ENCODE measurements at regions not wholly inside any gene's neighbourhood (a gene's known extent, or its start where the extent isn't known, plus 50 kb on each side); places are given as distances from the start of the nearest gene placed in this dataset.

GRCh38 chr10:29102636-29103035 lies 186.2 kb upstream of the LYZL1 start:
- Histone ChIP-seq H2AFZ (ENCODE audit: low read length) (no peak overlapping the region), H3K4me2 (ENCODE audit: low read depth, low read length, poor library complexity, severe bottlenecking) (no peak overlapping the region), H3K9me3 (ENCODE audit: low read length) (no peaks in the 10 kb centered on the region), H3K4me3 (ENCODE audit: low read length) (no peak overlapping the region), H3K9ac (ENCODE audit: low read length) (no peak overlapping the region), H4K20me1 (ENCODE audit: insufficient read depth, low read depth, low read length) (no peaks in the 10 kb centered on the region), H3K4me1 (ENCODE audit: low read length) (no peaks in the 10 kb centered on the region), H3K27ac (ENCODE audit: low read length) (no peak overlapping the region), H3K79me2 (ENCODE audit: low read length) (no peaks in the 10 kb centered on the region), H3K9me2 (replicated peaks; ENCODE audit: insufficient read depth, low read length) (no peaks in the 10 kb centered on the region), H3K36me3 (ENCODE audit: insufficient read depth, low read length) (no peaks in the 10 kb centered on the region), H3K27me3 (ENCODE audit: low read length) (no peaks in the 10 kb centered on the region)
- DNase-seq, result no peak

DNA sequence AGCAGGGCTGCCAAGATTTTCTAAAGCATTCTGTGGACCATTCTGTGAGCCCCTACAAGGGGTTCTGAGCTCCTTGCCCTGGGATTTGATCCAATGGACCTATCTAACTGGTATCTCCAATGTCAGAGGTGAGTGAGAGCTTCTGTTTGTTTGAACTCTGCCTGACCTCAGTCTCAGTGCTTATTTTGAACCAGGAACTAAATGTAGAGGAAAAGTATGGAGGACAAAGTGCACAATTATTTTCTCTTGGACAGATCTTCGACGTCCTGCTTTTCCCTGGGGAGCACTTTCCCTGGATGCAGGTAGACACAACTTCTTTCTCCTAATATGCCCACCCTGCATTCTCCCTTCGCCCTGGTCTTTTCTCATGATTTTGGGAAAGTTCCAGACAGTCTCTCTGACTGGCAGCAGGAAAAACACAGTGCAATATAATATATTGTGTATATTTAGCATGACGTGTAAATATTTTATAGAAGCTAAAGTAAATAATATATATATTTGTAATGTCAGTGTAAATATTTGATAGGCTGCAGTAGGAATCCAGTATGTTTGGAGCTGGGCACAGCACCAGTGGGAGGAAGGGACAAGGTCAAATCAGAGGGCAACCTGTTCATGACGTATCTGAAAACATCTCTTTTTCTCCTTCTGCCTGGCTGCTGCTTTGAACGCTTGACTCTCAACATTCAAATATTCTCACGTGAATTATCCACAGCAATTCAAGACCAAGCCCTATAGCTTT lies 184.0 kb upstream of the LYZL1 start:
- Histone ChIP-seq H3K27ac (ENCODE audit: low read length) (no peak overlapping the region), H3K4me1 (ENCODE audit: low read length) (no peaks in the 10 kb centered on the region), H4K20me1 (ENCODE audit: insufficient read depth, low read depth, low read length) (no peaks in the 10 kb centered on the region), H3K4me3 (ENCODE audit: low read length) (no peak overlapping the region), H3K9me2 (replicated peaks; ENCODE audit: insufficient read depth, low read length) (no peaks in the 10 kb centered on the region), H2AFZ (ENCODE audit: low read length) (no peak overlapping the region), H3K27me3 (ENCODE audit: low read length) (no peaks in the 10 kb centered on the region), H3K9me3 (ENCODE audit: low read length) (no peaks in the 10 kb centered on the region), H3K4me2 (ENCODE audit: low read depth, low read length, poor library complexity, severe bottlenecking) (no peak overlapping the region), H3K9ac (ENCODE audit: low read length) (no peak overlapping the region), H3K36me3 (ENCODE audit: insufficient read depth, low read length) (no peaks in the 10 kb centered on the region), H3K79me2 (ENCODE audit: low read length) (no peaks in the 10 kb centered on the region)
- no peak for DNase-seq

DNA sequence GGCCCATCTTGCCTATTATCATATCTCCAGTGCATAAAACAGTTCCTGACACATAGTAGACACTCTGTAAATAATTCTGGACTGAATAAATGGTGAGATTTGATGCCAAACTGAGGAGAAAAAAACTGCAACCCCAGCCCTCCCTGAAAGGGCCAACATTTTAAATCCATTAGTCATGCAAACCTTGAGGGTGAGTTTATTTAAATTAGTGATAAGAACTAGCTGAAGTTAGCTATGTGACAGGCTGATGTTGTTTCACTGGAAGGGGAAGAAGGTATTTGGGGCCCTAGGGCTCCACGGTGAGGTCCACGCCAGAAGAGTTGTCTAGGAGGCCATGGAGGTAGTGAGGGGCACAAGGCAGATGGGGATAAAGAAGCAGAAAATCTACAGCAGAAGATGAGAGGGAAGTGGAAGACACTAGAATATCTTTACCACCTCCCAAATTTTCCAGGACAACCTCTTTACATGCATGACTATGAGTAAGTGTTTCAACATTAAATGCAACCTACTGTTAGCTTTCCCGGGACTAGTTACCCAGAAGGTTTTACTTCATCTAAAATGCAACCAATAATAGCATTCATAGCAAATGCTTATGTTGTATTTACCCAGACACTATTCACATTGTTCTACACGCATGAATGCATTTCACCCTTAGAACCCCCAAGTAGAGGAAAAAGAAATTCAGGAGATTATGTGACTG lies 183.2 kb upstream of the LYZL1 start:
- no peak overlapping the region for H3K4me3 ChIP-seq (ENCODE audit: low read length)
- H4K20me1 ChIP-seq (ENCODE audit: insufficient read depth, low read depth, low read length), result no peaks in the 10 kb centered on the region
- H3K9me3 ChIP-seq (ENCODE audit: low read length), result no peaks in the 10 kb centered on the region
- no peak for DNase-seq
- no peak overlapping the region for H3K27ac ChIP-seq (ENCODE audit: low read length)
- no peak overlapping the region for H3K4me2 ChIP-seq (ENCODE audit: low read depth, low read length, poor library complexity, severe bottlenecking)
- no peaks in the 10 kb centered on the region for H3K9me2 ChIP-seq (replicated peaks; ENCODE audit: insufficient read depth, low read length)
- H3K27me3 ChIP-seq (ENCODE audit: low read length), result no peaks in the 10 kb centered on the region
- no peak overlapping the region for H2AFZ ChIP-seq (ENCODE audit: low read length)
- no peak overlapping the region for H3K9ac ChIP-seq (ENCODE audit: low read length)
- no peaks in the 10 kb centered on the region for H3K4me1 ChIP-seq (ENCODE audit: low read length)
- H3K79me2 ChIP-seq (ENCODE audit: low read length), result no peaks in the 10 kb centered on the region
- no peaks in the 10 kb centered on the region for H3K36me3 ChIP-seq (ENCODE audit: insufficient read depth, low read length)

DNA sequence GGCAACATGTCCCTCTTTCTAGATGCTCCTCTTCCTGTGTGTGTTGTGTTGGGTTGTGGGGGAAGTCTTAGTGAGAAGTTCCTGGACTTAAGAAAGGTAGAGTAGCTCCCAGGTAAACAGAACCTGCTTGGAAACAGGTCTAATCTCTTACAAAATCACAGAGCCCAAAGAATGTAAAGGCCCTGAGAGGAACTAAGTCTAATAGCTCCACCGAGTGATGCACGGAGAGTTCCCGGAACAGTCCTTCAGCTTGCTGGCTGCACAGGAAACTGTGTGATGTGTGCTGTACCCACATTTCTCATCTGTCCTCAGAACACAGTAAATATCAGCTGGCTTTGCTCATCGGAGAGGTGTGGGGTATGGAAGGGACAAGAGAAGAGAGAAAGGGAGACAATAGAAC lies 182.6 kb upstream of the LYZL1 start:
- Histone ChIP-seq H3K9me3 (ENCODE audit: low read length) (no peaks in the 10 kb centered on the region), H4K20me1 (ENCODE audit: insufficient read depth, low read depth, low read length) (no peaks in the 10 kb centered on the region), H3K9me2 (replicated peaks; ENCODE audit: insufficient read depth, low read length) (no peaks in the 10 kb centered on the region), H2AFZ (ENCODE audit: low read length) (no peak overlapping the region), H3K4me3 (ENCODE audit: low read length) (no peak overlapping the region), H3K27ac (ENCODE audit: low read length) (no peak overlapping the region), H3K79me2 (ENCODE audit: low read length) (no peaks in the 10 kb centered on the region), H3K36me3 (ENCODE audit: insufficient read depth, low read length) (no peaks in the 10 kb centered on the region), H3K4me2 (ENCODE audit: low read depth, low read length, poor library complexity, severe bottlenecking) (no peak overlapping the region), H3K9ac (ENCODE audit: low read length) (no peak overlapping the region), H3K27me3 (ENCODE audit: low read length) (no peaks in the 10 kb centered on the region), H3K4me1 (ENCODE audit: low read length) (no peaks in the 10 kb centered on the region)
- DNase-seq, result no peak

DNA sequence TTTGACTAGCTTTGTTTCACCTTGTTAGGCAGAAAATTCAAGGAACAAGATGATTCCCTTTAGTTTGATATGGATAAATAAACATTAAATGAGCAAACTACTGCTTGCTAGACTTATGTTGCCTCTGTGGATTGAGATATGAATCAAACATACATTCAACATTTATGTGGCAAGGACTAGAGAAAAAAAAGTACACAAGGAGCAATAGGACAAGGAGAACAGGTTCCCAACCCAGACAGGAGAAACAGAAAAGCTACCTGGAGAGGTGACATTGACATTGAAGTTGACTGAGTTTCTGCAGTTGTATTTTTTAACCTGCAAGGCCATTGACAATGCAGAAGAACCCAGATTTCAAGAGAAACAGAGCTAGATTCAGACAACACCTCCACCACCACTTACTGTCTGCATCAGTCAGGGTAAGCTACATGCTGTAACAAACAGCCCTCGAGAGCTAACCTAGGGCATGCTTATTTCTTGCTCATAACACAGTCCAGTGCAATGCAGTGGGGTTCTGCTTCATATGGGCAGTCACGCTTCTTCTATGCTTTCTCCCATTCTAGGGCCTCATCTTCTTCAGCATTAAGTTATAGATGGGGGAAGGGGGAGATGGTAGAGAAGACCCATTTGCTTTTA lies 180.9 kb upstream of the LYZL1 start:
- Histone ChIP-seq H4K20me1 (ENCODE audit: insufficient read depth, low read depth, low read length) (no peaks in the 10 kb centered on the region), H3K9me3 (ENCODE audit: low read length) (no peaks in the 10 kb centered on the region), H3K4me3 (ENCODE audit: low read length) (no peak overlapping the region), H3K27ac (ENCODE audit: low read length) (no peak overlapping the region), H3K9me2 (replicated peaks; ENCODE audit: insufficient read depth, low read length) (no peaks in the 10 kb centered on the region), H3K27me3 (ENCODE audit: low read length) (no peaks in the 10 kb centered on the region), H2AFZ (ENCODE audit: low read length) (no peak overlapping the region), H3K4me2 (ENCODE audit: low read depth, low read length, poor library complexity, severe bottlenecking) (no peak overlapping the region), H3K36me3 (ENCODE audit: insufficient read depth, low read length) (no peaks in the 10 kb centered on the region), H3K9ac (ENCODE audit: low read length) (no peak overlapping the region), H3K79me2 (ENCODE audit: low read length) (no peaks in the 10 kb centered on the region), H3K4me1 (ENCODE audit: low read length) (no peaks in the 10 kb centered on the region)
- DNase-seq, result no peak

GRCh38 chr10:29109707-29110571 lies 178.9 kb upstream of the LYZL1 start:
- H3K9me3 ChIP-seq (ENCODE audit: low read length), result no peaks in the 10 kb centered on the region
- H3K4me2 ChIP-seq (ENCODE audit: low read depth, low read length, poor library complexity, severe bottlenecking), result no peak overlapping the region
- H4K20me1 ChIP-seq (ENCODE audit: insufficient read depth, low read depth, low read length), result no peaks in the 10 kb centered on the region
- H3K9me2 ChIP-seq (replicated peaks; ENCODE audit: insufficient read depth, low read length), result no peaks in the 10 kb centered on the region
- no peak overlapping the region for H3K27ac ChIP-seq (ENCODE audit: low read length)
- H3K9ac ChIP-seq (ENCODE audit: low read length), result no peak overlapping the region
- no peaks in the 10 kb centered on the region for H3K79me2 ChIP-seq (ENCODE audit: low read length)
- no peak overlapping the region for H3K4me3 ChIP-seq (ENCODE audit: low read length)
- H3K36me3 ChIP-seq (ENCODE audit: insufficient read depth, low read length), result no peaks in the 10 kb centered on the region
- no peaks in the 10 kb centered on the region for H3K27me3 ChIP-seq (ENCODE audit: low read length)
- no peak overlapping the region for H2AFZ ChIP-seq (ENCODE audit: low read length)
- DNase-seq, result no peak
- H3K4me1 ChIP-seq (ENCODE audit: low read length), result no peaks in the 10 kb centered on the region

GRCh38 chr10:29112827-29113615 lies 175.8 kb upstream of the LYZL1 start:
- Histone ChIP-seq H3K79me2 (ENCODE audit: low read length) (no peaks in the 10 kb centered on the region), H3K4me1 (ENCODE audit: low read length) (no peaks in the 10 kb centered on the region), H2AFZ (ENCODE audit: low read length) (no peak overlapping the region), H3K27me3 (ENCODE audit: low read length) (no peaks in the 10 kb centered on the region), H4K20me1 (ENCODE audit: insufficient read depth, low read depth, low read length) (no peaks in the 10 kb centered on the region), H3K36me3 (ENCODE audit: insufficient read depth, low read length) (no peaks in the 10 kb centered on the region), H3K27ac (ENCODE audit: low read length) (no peak overlapping the region), H3K9me2 (replicated peaks; ENCODE audit: insufficient read depth, low read length) (no peaks in the 10 kb centered on the region), H3K9ac (ENCODE audit: low read length) (no peak overlapping the region), H3K4me2 (ENCODE audit: low read depth, low read length, poor library complexity, severe bottlenecking) (no peak overlapping the region), H3K9me3 (ENCODE audit: low read length) (peaks cover 5% of the 10 kb centered on the region; the same call in 1 of the 2 replicates), H3K4me3 (ENCODE audit: low read length) (no peak overlapping the region)
- DNase-seq, result no peak

All from Karpas-422 (cell line).